ENCODE measurements at regions not wholly inside any gene's neighbourhood (a gene's known extent, or its start where the extent isn't known, plus 50 kb on each side); places are given as distances from the start of the nearest gene placed in this dataset.

DNA sequence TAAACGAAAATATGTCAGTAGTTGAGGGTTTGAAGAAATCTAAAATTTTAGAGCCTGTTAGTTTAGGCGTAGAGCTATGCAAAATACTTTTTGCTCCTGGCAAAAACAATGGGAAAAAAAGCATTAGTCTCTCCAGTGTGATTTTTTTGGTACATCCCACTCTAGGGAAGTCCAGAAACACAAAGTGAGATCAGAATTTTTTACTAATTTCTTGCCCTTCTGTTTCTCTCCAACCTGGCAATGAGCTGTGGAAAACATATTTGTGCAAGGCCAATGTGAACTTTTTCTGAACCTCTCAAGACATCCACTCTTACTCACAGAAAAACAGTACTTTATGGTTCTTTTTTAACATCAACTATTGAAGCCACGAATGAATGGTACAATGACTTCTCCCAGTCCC is 56.9 kb upstream of the DCN start:
- TF ChIP-seq, protein P1, sequence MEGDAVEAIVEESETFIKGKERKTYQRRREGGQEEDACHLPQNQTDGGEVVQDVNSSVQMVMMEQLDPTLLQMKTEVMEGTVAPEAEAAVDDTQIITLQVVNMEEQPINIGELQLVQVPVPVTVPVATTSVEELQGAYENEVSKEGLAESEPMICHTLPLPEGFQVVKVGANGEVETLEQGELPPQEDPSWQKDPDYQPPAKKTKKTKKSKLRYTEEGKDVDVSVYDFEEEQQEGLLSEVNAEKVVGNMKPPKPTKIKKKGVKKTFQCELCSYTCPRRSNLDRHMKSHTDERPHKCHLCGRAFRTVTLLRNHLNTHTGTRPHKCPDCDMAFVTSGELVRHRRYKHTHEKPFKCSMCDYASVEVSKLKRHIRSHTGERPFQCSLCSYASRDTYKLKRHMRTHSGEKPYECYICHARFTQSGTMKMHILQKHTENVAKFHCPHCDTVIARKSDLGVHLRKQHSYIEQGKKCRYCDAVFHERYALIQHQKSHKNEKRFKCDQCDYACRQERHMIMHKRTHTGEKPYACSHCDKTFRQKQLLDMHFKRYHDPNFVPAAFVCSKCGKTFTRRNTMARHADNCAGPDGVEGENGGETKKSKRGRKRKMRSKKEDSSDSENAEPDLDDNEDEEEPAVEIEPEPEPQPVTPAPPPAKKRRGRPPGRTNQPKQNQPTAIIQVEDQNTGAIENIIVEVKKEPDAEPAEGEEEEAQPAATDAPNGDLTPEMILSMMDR (IDR thresholded peaks at IDR 0.05; ENCODE audit: low read length), result no peak
- no peak for TF ChIP-seq EZH2 (optimal IDR thresholded peaks at IDR 0.05; ENCODE audit: low read depth, low read length)
- TF ChIP-seq EZH2phosphoT487 (IDR thresholded peaks at IDR 0.05; ENCODE audit: low read length), result no peak
